Gastroesophageal sphincter (tissue), 4 donors: ENCODE measurements at regions not wholly inside any gene's neighbourhood (a gene's known extent, or its start where the extent isn't known, plus 50 kb on each side); places are given as distances from the start of the nearest gene placed in this dataset.

Source experiments
- ATAC-seq: fragments of 150-250 bp; one replicate; pipeline ENCODE4 v1.9.1; 2016; ENCODE audit warnings: mild to moderate bottlenecking, moderate library complexity
- H3K27ac ChIP-seq, 4 donors: fragments of 200-600 bp; sonication (generic) in 3 of 4; 1 replicate in 3 of 4; 2 replicates in 1 of 4; pipeline ENCODE4 v1.5.1; 2016 to 2019
- H3K27me3 ChIP-seq: fragments of 200-600 bp; sonication (generic); one replicate; pipeline ENCODE4 v1.5.1; 2019
- H3K36me3 ChIP-seq, 2 donors: fragments of 200-600 bp; sonication (generic); one replicate each; pipeline ENCODE4 v1.5.1; 2019; ENCODE audit warnings: control low read depth in 1 of 2
- H3K4me1 ChIP-seq, 3 donors: fragments of 200-600 bp; sonication (generic); 1 replicate in 2 of 3; 2 replicates in 1 of 3; pipeline ENCODE4 v1.5.1; 2016 to 2019; ENCODE audit warnings: control low read depth in 2 of 3
- H3K4me3 ChIP-seq, 2 donors: fragments of 200-600 bp; sonication (generic); one replicate each; pipeline ENCODE4 v1.5.1; 2019; ENCODE audit warnings: mild to moderate bottlenecking in 1 of 2, moderate library complexity in 1 of 2
- H3K9me3 ChIP-seq, 3 donors: fragments of 200-600 bp; sonication (generic); one replicate each; pipeline ENCODE4 v1.5.1; 2017 to 2019; ENCODE audit warnings: control low read depth in 2 of 3
- CTCF ChIP-seq, 4 experiments: fragments of 200-600 bp in 2 of 4; fragments of 450-650 bp in 2 of 4; sonication (generic) in 1 of 4; IDR thresholded peaks; one replicate each; pipeline ENCODE4 v1.5.1; 2017 to 2019; ENCODE audit warnings: antibody characterized with exemption in 4 of 4, mild to moderate bottlenecking in 2 of 4, moderate library complexity in 2 of 4
- EP300 ChIP-seq: sonication (generic); formaldehyde crosslinking; IDR thresholded peaks from one replicate; pipeline ENCODE4 v1.6.1; 2017; ENCODE audit warnings: antibody characterized with exemption, mild to moderate bottlenecking
- POLR2A ChIP-seq, 2 donors: fragments of 450-650 bp; IDR thresholded peaks; one replicate each; pipeline ENCODE4 v1.6.1; 2017; ENCODE audit warnings: antibody characterized with exemption in 2 of 2, mild to moderate bottlenecking in 2 of 2, moderate library complexity in 1 of 2
- POLR2AphosphoS5 ChIP-seq: sonication (generic); formaldehyde crosslinking; IDR thresholded peaks from one replicate; pipeline ENCODE4 v1.6.1; 2017; ENCODE audit warnings: antibody characterized with exemption
- WGBS, 2 donors: methylation state at CpG; one replicate each; pipeline ENCODE4 v1.1.5; 2018; ENCODE audit warnings: low coverage in 1 of 2; 5-methylcytosine and 5-hydroxymethylcytosine counted together

- Histone ChIP-seq H3K36me3 (no peaks in the 10 kb centered on the region), H3K4me3 (no peak overlapping the region), H3K4me1 (no peaks in the 10 kb centered on the region), H3K27me3 (peaks cover 37% of the 10 kb centered on the region), H3K27ac (no peak overlapping the region), H3K9me3 (no peaks in the 10 kb centered on the region)
- WGBS, 2 donors, result 63 to 66% methylated on average over 4 to 5 of the region's 5 CpGs
- TF ChIP-seq CTCF (IDR thresholded peaks at IDR 0.05) (no peak), POLR2A (IDR thresholded peaks at IDR 0.05) (no peak), POLR2AphosphoS5 (no peak)
- ATAC-seq, result no peak
Measured at GRCh38 chr15:59867086-59867855, 136.8 kb upstream of the FOXB1 start.

- Histone ChIP-seq H3K27ac (no peak overlapping the region), H3K27me3 (peaks cover 37% of the 10 kb centered on the region), H3K36me3 (no peaks in the 10 kb centered on the region), H3K4me1 (no peaks in the 10 kb centered on the region), H3K9me3 (no peaks in the 10 kb centered on the region), H3K4me3 (no peak overlapping the region)
- TF ChIP-seq CTCF (IDR thresholded peaks at IDR 0.05), result no peak
- no peak for TF ChIP-seq POLR2A (IDR thresholded peaks at IDR 0.05)
- TF ChIP-seq POLR2AphosphoS5, result no peak
- no peak for TF ChIP-seq EP300
- no peak for ATAC-seq
- 14 to 19% methylated on average over 4 of the region's 4 CpGs for WGBS, 2 donors
Measured at GRCh38 chr15:59866642-59867041, 137.5 kb upstream of the FOXB1 start.

- H3K4me3 ChIP-seq, result no peak overlapping the region
- no peak for TF ChIP-seq EP300
- TF ChIP-seq POLR2AphosphoS5, result no peak
- TF ChIP-seq CTCF (IDR thresholded peaks at IDR 0.05), result no peak
- no peak for TF ChIP-seq POLR2A (IDR thresholded peaks at IDR 0.05)
- H3K4me1 ChIP-seq, result no peaks in the 10 kb centered on the region
- H3K36me3 ChIP-seq, result no peaks in the 10 kb centered on the region
- no peaks in the 10 kb centered on the region for H3K9me3 ChIP-seq
- ATAC-seq, result no peak
- H3K27me3 ChIP-seq, result peaks cover 42% of the 10 kb centered on the region
- no peak overlapping the region for H3K27ac ChIP-seq
- WGBS, 2 donors, result 48 to 74% methylated on average over 4 to 8 of the region's 9 CpGs
Measured at GRCh38 chr15:59862191-59863155, 141.6 kb upstream of the FOXB1 start.

- H3K36me3 ChIP-seq, result no peaks in the 10 kb centered on the region
- ATAC-seq, result no peak
- H3K27ac ChIP-seq, result no peak overlapping the region
- 25 to 26% methylated on average over 3 of the region's 3 CpGs for WGBS, 2 donors
- peaks cover 33% of the 10 kb centered on the region for H3K27me3 ChIP-seq
- TF ChIP-seq EP300, result no peak
- TF ChIP-seq POLR2AphosphoS5, result no peak
- H3K4me1 ChIP-seq, result no peaks in the 10 kb centered on the region
- no peaks in the 10 kb centered on the region for H3K9me3 ChIP-seq
- H3K4me3 ChIP-seq, result no peak overlapping the region
Measured at GRCh38 chr15:59847968-59848367, 156.1 kb upstream of the FOXB1 start.

GRCh38 chr15:59845942-59846499 lies 156.9 kb upstream of the BNIP2 start:
- no peaks in the 10 kb centered on the region for H3K4me1 ChIP-seq
- no peak for TF ChIP-seq POLR2A (IDR thresholded peaks at IDR 0.05)
- peaks cover 23% of the 10 kb centered on the region for H3K27me3 ChIP-seq
- H3K27ac ChIP-seq, result no peak overlapping the region
- ATAC-seq, result no peak
- no peak overlapping the region for H3K4me3 ChIP-seq
- no peaks in the 10 kb centered on the region for H3K36me3 ChIP-seq
- H3K9me3 ChIP-seq, result no peaks in the 10 kb centered on the region
- 19 to 47% methylated on average over 3 to 6 of the region's 10 CpGs for WGBS, 2 donors
